ENCODE measurements at regions not wholly inside any gene's neighbourhood (a gene's known extent, or its start where the extent isn't known, plus 50 kb on each side); places are given as distances from the start of the nearest gene placed in this dataset.

DNA sequence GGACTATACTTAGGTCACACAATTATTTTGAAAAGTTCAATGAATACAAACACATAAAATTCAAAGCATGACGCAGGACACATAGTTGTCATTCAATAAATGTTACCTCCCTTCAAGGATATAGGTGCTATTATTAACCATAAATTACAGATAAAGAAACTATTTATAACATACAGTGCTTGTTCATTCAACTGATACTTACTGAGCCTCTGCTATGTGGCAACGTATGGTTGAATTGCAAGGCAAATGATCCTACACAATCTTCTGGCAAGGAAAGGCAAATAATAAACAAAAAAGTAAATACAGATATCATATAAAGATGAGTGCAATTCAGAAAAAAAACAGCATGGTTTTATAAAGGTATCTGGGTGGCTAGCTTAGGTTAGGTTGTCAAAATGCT is 614.7 kb downstream of the LTN1 start:
- TF ChIP-seq, protein P1, sequence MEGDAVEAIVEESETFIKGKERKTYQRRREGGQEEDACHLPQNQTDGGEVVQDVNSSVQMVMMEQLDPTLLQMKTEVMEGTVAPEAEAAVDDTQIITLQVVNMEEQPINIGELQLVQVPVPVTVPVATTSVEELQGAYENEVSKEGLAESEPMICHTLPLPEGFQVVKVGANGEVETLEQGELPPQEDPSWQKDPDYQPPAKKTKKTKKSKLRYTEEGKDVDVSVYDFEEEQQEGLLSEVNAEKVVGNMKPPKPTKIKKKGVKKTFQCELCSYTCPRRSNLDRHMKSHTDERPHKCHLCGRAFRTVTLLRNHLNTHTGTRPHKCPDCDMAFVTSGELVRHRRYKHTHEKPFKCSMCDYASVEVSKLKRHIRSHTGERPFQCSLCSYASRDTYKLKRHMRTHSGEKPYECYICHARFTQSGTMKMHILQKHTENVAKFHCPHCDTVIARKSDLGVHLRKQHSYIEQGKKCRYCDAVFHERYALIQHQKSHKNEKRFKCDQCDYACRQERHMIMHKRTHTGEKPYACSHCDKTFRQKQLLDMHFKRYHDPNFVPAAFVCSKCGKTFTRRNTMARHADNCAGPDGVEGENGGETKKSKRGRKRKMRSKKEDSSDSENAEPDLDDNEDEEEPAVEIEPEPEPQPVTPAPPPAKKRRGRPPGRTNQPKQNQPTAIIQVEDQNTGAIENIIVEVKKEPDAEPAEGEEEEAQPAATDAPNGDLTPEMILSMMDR (IDR thresholded peaks at IDR 0.05; ENCODE audit: low read depth, low read length, missing control alignments) = no peak
- no peak for DNase-seq (ENCODE audit: extremely low read depth, low read depth)

DNA sequence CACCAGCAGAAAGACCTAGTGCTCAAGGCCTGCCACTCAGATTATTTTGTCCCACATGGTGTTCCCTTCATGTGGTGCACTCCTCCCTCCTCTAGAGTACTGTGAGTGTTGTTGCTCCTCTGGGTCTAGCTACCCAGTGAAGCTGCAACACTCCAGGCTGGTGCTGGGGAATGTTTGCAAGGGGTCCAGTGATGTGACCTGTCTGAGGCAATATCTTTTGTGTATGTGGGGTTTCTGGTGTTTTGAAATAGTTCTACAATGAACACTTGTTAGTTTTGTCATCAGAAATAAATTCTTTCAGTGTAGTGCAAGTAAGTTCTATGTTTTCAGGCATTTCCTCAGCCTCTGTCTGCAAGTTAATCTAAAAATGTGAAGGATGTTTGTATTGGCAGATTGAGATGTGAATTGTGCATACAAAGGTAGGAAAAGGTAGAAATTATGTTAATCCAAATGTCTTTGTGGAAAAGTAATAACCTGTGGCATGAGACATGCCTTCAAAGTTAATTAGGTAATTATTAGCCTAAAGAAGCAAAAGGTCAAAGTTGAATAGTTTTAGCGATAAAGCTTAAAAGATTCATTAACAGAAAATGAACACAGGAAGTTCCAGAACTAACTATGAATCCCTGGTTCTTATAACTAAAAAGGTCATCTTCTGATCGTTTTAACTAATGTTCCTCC is 616.8 kb downstream of the LTN1 start:
- DNase-seq (ENCODE audit: extremely low read depth, low read depth) = no peak
- H3K4me3 ChIP-seq (replicated peaks; ENCODE audit: low read depth, low read length) = no peak overlapping the region

More for the DNA sequence above, 614.7 kb downstream of the LTN1 start:
- no peak overlapping the region for H3K4me3 ChIP-seq (replicated peaks; ENCODE audit: low read depth, low read length)

DNA sequence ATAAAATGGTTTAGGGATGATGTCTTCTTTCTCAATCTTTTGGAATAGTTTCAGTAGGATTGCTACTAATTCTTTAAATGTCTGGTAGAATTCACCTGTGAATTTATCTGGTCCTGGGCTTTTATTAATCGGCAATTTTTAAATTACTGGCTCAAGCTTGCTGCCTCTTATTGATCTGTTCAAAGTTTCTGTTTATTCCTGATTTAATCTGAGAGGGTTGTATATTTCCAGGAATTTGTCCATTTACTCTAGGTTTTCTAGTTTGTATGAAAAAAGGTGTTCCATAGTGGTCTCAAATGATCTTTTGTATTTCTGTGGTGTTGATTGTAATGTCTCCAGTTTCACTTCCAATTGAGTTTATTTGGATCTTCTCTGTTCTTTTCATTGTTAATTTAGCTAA is 617.8 kb downstream of the LTN1 start:
- no peak overlapping the region for H3K4me3 ChIP-seq (replicated peaks; ENCODE audit: low read depth, low read length)
- DNase-seq (ENCODE audit: extremely low read depth, low read depth) = no peak
- TF ChIP-seq, protein P1 (IDR thresholded peaks at IDR 0.05; ENCODE audit: low read depth, low read length, missing control alignments) = no peak

More for the DNA sequence above, 616.8 kb downstream of the LTN1 start:
- TF ChIP-seq, protein P1 (IDR thresholded peaks at IDR 0.05; ENCODE audit: low read depth, low read length, missing control alignments) = no peak

DNA sequence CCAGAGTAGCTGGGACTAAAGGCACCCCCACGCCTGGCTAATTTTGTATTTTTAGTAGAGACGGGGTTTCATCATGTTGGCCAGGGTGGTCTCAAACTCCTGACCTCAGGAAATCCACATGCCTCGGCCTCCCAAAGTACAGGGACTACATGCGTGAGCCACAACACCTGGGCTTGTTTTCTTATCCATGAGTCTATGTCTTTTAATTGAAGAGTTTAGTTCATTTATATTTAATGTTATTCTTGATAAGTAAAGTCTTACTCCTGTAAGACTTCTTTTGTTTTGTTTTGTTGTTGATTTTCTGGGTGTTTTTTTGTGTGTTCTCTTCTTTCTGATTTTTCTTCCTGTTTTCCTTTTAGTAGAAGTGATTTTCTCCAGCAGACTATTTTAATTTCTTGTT is 621.0 kb downstream of the LTN1 start:
- no peak overlapping the region for H3K4me3 ChIP-seq (replicated peaks; ENCODE audit: low read depth, low read length)
- TF ChIP-seq, protein P1 (IDR thresholded peaks at IDR 0.05; ENCODE audit: low read depth, low read length, missing control alignments) = no peak
- no peak for DNase-seq (ENCODE audit: extremely low read depth, low read depth)

GRCh38 chr21:28359300-28359699 is 633.4 kb downstream of the LTN1 start:
- no peak overlapping the region for H3K4me3 ChIP-seq (replicated peaks; ENCODE audit: low read depth, low read length)
- DNase-seq (ENCODE audit: extremely low read depth, low read depth) = no peak
- TF ChIP-seq, protein P1 (IDR thresholded peaks at IDR 0.05; ENCODE audit: low read depth, low read length, missing control alignments) = no peak

GRCh38 chr21:28358702-28359101 is 634.0 kb downstream of the LTN1 start:
- H3K4me3 ChIP-seq (replicated peaks; ENCODE audit: low read depth, low read length) = no peak overlapping the region
- DNase-seq (ENCODE audit: extremely low read depth, low read depth) = no peak
- TF ChIP-seq, protein P1 (IDR thresholded peaks at IDR 0.05; ENCODE audit: low read depth, low read length, missing control alignments) = no peak

DNA sequence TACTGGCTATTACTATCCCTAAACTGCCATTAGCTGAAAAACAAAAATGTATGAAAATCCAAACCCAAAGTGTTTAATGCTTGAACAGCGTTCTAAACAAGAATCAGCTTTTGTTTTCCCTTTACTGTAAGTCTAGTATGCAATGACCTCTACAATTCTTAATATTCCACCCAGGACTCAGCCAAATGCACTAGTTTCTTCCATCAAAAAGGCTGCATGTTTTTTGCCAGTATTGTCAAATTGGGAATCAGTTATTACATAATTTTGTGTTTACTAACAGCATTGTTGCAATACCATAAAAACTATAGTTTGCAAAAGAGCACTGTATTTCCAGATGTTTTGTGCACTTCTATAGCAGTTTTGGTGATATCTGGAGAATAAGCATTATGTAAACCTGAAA is 634.5 kb downstream of the LTN1 start:
- H3K4me3 ChIP-seq (replicated peaks; ENCODE audit: low read depth, low read length) = no peak overlapping the region
- TF ChIP-seq, protein P1 (IDR thresholded peaks at IDR 0.05; ENCODE audit: low read depth, low read length, missing control alignments) = no peak
- DNase-seq (ENCODE audit: extremely low read depth, low read depth) = no peak

All from HFF-Myc (cell line).